Stomach (tissue), 4 donors: ENCODE measurements at regions not wholly inside any gene's neighbourhood (a gene's known extent, or its start where the extent isn't known, plus 50 kb on each side); places are given as distances from the start of the nearest gene placed in this dataset.

Source experiments
- EP300 ChIP-seq: sonication (generic); formaldehyde crosslinking; IDR thresholded peaks from one replicate; pipeline ENCODE4 v1.6.1; 2017; ENCODE audit warnings: antibody characterized with exemption
- POLR2A ChIP-seq, 4 donors: fragments of 450-650 bp; IDR thresholded peaks; one replicate each; pipeline ENCODE4 v1.6.1; 2016; ENCODE audit warnings: antibody characterized with exemption in 4 of 4, control low read depth in 2 of 4, mild to moderate bottlenecking in 1 of 4, moderate library complexity in 1 of 4
- POLR2AphosphoS5 ChIP-seq, 3 donors: sonication (generic); formaldehyde crosslinking; IDR thresholded peaks; one replicate each; pipeline ENCODE4 v1.6.1; 2016; ENCODE audit warnings: antibody characterized with exemption in 3 of 3
- TF ChIP-seq, protein P1 (sequence below), 7 experiments: fragments of 450-650 bp in 4 of 7; fragments of 200-600 bp in 3 of 7; sonication (generic) in 3 of 7; IDR thresholded peaks; one replicate each; pipeline ENCODE4 v1.5.1; 2016 to 2019; ENCODE audit warnings: antibody characterized with exemption in 7 of 7, control low read depth in 2 of 7, mild to moderate bottlenecking in 1 of 7

GRCh38 chr13:33472446-33472845, 186.9 kb upstream of the STARD13 start:
- TF ChIP-seq, protein P1, sequence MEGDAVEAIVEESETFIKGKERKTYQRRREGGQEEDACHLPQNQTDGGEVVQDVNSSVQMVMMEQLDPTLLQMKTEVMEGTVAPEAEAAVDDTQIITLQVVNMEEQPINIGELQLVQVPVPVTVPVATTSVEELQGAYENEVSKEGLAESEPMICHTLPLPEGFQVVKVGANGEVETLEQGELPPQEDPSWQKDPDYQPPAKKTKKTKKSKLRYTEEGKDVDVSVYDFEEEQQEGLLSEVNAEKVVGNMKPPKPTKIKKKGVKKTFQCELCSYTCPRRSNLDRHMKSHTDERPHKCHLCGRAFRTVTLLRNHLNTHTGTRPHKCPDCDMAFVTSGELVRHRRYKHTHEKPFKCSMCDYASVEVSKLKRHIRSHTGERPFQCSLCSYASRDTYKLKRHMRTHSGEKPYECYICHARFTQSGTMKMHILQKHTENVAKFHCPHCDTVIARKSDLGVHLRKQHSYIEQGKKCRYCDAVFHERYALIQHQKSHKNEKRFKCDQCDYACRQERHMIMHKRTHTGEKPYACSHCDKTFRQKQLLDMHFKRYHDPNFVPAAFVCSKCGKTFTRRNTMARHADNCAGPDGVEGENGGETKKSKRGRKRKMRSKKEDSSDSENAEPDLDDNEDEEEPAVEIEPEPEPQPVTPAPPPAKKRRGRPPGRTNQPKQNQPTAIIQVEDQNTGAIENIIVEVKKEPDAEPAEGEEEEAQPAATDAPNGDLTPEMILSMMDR (IDR thresholded peaks at IDR 0.05): no peak
- TF ChIP-seq POLR2A (IDR thresholded peaks at IDR 0.05) (no peak), POLR2AphosphoS5 (IDR thresholded peaks at IDR 0.05) (no peak), EP300 (no peak)
